ENCODE measurements at regions not wholly inside any gene's neighbourhood (a gene's known extent, or its start where the extent isn't known, plus 50 kb on each side); places are given as distances from the start of the nearest gene placed in this dataset.
"Not testable (repeated sequence)": the region's sequence is repeated elsewhere in the genome, so short reads cannot be mapped to it uniquely, and the experiment has no call there.

GRCh38 chr18:1133541-1133940 is 228.9 kb downstream of the ADCYAP1 start:
- no peak for DNase-seq (ENCODE audit: low read depth)

DNA sequence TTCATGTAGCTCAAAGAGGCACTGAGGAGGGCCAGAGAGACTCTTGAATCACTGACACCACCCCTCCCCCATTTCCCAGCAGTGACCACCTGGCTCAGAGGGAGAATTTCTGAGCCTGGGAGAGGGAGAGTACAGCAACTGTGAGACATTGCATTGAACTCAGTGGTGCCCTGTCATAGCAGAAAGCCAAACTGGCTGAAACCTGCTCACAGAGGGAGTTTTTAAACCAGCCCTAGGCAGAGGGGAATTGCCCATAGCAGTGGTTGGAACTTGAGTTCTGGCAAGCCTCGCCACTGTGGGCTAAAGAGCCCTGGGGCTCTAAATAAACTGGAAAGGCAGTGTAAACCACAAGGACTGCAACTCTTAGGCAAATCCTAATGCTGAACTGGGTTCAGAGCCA is 243.1 kb downstream of the ADCYAP1 start:
- no peak for DNase-seq (ENCODE audit: low read depth)

DNA sequence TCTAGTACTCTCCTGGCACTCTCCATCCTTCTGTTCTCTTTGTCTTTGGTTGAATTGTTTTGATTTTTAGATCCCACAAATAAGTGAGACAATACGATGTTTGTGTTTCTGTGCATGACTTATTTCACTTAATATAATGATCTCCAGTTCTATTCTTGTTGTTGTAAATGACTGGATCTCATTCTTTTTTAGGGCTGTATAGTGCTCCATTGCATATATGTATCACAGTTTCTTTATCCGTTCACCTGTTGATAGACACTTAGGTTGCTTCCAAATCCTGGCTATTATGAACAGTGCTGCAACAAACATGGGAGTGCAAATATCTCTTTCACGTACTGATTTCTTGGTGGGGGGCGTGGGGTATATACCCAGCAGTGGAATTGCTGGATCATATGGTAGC is 245.0 kb downstream of the ADCYAP1 start:
- no peak for DNase-seq (ENCODE audit: low read depth)

DNA sequence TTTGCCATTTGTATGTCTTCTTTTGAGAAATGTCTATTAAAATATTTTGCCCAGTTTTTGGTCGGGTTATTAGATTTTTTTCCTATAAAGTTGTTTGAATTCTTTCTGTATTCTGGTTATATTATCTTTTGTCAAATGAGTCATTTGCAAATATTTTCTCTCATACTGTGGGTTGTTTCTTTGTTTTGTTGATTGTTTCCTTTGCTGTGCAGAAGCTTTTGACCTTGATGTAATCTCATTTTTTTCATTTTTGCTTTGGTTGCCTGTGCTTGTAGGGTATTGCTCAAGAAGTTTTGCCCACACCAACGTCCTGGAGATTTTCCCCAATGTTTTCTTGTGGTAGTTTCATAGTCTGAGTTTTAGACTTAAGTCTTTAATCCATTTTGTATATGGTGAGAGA is 245.7 kb downstream of the ADCYAP1 start:
- no peak for DNase-seq (ENCODE audit: low read depth)

GRCh38 chr18:1152958-1153357 is 248.3 kb downstream of the ADCYAP1 start:
- DNase-seq (ENCODE audit: low read depth), result not testable (repeated sequence)

- DNase-seq (ENCODE audit: low read depth), result no peak
Measured at GRCh38 chr18:1173593-1173992, 268.9 kb downstream of the ADCYAP1 start.

DNA sequence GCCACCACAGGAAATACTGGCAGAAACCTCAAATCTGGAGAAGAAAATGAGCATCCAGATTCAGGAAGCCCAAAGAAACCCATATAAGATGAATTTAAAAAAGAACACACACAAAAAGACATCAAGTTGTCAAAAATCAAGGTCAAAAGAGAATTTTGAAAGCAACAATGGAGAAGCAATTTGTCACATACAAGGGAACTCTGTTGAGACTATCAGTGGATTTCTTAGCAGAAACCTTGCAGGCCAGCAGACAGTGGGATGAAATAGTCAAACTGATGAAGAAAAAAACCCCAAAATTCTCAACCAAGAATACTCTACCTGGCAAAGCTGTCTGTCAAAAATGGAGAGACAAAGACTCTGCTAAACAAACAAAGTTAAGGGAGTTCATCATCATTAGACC is 272.6 kb downstream of the ADCYAP1 start:
- no peak for DNase-seq (ENCODE audit: low read depth)

- DNase-seq (ENCODE audit: low read depth), result no peak
Measured at GRCh38 chr18:1191341-1191740, 286.7 kb downstream of the ADCYAP1 start.

GRCh38 chr18:1213126-1213525 is 308.5 kb downstream of the ADCYAP1 start:
- no peak for DNase-seq (ENCODE audit: low read depth)

DNA sequence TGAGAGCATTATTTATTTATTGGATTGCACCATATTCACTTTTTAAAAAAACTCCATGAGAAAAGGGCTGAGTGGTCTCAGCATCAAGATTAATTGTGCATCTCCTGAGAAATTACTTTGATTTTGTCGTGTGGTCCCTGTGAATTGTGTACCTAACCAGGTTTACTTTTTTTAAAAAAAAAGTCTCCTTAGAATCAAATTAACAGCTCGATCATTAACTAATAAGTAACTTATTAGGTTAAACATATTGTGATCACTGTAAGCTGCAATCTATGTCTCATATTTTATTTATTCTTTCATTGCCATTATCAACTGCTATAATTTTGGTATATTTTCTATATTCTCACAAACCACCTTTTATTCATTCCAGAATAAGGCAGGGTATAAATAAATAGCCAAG is 318.2 kb downstream of the ADCYAP1 start:
- DNase-seq (ENCODE audit: low read depth), result no peak

DNA sequence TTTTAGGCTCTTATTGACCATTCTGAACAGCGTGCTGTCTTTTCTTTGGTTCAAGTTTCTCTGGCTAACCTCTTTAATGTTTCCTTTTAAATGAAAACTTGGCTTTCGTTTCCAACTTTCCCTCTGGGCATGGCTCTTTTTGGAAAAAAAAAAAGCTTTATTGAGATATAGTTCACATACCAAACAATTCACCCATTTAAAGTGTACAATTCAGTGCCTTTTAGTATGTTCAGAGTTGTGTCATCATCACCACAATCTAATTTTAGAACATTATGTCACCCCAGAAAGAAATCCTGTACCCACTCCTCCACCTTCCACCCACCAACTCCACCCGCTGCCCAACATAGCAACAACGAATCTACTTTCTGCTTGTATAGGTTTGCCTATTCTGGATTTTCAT is 322.4 kb downstream of the ADCYAP1 start:
- DNase-seq (ENCODE audit: low read depth), result no peak

GRCh38 chr18:1229634-1230033 is 325.0 kb downstream of the ADCYAP1 start:
- DNase-seq (ENCODE audit: low read depth), result no peak

DNA sequence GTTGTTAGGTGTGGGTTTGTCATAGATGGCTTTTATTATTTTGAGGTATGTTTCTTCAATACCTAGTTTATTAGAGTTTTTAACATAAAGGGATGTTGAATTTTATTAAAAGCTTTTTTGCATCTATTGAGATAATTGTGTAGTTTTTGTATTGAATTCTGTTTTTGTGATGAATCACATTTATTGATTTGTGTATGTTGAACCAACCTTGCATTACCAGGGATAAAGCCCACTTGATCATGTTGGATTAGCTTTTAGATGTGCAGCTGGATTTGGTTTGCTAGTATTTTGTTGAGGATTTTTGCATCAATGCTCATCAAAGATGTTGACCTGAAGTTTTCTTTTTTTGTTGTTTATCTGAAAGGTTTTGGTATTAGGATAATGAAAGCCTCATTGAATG is 328.2 kb downstream of the ADCYAP1 start:
- DNase-seq (ENCODE audit: low read depth), result no peak

DNA sequence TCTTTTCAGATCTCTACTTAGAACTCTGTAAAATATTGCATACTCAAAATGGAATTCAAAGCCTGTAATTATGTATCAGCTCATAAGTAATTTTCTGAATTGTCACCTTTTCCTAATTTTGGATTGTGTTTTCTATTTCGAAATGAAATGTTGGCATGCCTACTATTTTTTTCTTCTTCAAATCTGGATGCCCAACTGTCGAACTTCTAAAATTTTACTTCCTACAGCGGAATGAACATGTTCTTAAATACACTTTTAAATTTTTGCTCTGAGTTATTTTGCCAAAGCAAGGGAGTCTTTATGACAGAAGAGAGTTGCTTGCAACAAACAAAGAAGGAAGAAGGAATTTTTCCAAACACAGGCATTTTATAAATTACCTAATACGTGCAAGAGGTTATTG is 336.0 kb downstream of the ADCYAP1 start:
- no peak for DNase-seq (ENCODE audit: low read depth)

- no peak for DNase-seq (ENCODE audit: low read depth)
Measured at GRCh38 chr18:1244397-1245122, 339.9 kb downstream of the ADCYAP1 start.

- DNase-seq (ENCODE audit: low read depth), result no peak
Measured at GRCh38 chr18:1246827-1247226, 342.2 kb downstream of the ADCYAP1 start.

- no peak for DNase-seq (ENCODE audit: low read depth)
Measured at GRCh38 chr18:1252534-1252933, 347.9 kb downstream of the ADCYAP1 start.

DNA sequence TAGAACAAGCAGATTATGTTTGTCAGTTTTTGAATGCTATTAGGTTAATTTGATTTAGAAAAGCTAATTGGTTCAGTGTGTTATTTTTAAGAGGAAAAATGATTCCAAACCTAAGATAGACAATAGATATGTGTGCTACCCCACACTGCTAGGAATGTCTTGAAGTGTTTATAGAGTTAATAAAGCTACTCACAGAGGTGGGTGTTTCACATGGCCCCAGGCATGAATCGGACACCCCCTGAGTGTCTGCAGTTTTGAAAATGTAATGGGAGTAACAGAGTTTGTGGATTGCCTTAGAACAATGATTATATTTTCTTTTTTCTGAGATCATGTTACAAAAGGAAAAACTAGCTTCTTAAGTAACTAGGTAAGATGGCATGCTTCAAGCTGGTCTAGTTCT is 348.3 kb downstream of the ADCYAP1 start:
- no peak for DNase-seq (ENCODE audit: low read depth)

DNA sequence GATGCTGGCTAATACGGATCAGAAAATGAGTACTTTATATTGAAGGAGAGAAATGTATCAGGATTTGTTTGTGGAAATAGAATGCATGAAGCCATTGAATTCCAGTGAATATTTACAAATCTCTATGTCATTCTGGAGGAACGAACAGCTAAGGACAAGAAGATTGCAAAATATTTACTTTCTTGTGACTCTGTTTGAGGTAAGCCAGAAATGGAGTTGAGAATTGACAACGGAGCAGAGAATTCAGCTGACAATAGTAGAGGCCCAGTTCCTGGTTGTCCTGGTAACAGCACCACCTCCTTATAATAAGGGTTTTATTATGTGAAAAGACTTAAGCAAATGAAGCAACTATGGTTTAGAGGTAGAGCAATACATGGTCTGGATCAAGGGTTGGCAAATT is 349.2 kb downstream of the ADCYAP1 start:
- no peak for DNase-seq (ENCODE audit: low read depth)

DNA sequence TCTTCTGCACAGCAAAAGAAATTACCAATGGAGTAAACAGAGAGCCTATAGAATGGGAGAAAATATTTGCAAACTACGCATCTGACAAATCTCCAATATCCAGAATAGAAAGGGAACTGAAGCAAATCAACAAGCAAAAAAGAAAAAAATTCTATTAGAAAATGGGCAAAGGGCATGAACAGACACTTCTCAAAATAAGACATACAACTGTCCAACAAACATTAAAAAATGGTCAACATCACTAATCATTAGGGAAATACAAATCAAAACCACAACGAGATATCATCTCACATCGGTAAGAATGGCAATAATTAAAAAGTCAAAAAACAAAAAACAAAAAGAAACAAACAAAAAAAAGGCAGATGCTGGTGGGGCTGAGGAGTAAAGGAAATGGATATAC is 356.4 kb downstream of the ADCYAP1 start:
- DNase-seq (ENCODE audit: low read depth), result no peak

DNA sequence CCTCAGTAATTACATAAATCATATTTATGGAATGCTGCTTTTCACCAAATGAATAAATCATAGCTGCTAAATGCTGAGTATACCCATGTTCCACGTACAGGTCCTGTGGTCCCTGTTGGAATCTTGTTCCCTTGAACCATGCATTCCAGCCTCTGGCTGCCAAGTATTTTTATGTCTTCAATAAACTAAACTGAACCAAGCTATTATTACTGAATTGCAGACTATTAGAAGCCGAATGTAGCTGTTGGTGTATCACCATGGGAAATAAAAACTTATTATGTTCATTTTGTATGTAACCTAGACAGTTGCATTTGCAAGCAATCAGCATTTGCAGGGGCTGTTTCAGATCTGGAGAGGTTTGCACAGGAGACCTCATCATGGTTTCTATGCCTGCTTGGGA is 362.4 kb downstream of the ADCYAP1 start:
- DNase-seq (ENCODE audit: low read depth), result no peak

DNA sequence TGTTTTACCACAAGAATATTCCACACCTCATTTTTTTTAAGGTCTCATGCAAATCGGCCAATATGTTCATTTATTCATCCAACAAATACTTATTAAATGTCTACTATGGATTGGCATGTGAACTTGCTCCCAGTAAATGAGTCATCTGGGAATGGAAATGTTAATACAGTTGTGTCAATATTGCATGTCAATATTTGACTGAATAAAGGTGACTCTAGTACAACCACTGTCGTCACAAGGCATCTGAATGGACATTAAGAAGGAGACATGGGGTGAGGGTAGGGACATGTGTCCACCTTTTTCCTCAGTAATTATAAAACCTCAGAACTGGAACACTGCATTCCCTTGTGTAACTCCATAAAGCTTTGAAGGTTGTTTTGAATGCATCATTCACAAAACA is 365.4 kb downstream of the ADCYAP1 start:
- no peak for DNase-seq (ENCODE audit: low read depth)

DNA sequence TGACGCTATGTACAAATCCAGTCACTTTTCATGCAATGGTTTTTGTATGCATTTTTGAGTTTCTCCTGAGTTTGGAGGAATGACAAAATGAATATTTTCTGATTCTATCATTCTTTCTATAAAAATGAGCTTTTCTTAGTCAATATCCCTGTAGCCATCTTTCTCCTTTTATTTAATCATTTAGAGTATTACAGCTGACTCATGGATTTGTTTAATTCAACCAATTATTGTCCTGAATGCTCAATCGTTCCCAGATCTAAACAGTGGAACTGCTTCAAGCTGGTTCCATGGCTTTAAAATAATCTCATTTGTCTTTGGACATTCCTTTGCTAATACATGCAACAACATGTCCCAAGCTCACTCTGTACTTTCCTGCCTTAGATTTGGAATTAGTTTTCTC is 368.8 kb downstream of the ADCYAP1 start:
- DNase-seq (ENCODE audit: low read depth), result no peak

DNA sequence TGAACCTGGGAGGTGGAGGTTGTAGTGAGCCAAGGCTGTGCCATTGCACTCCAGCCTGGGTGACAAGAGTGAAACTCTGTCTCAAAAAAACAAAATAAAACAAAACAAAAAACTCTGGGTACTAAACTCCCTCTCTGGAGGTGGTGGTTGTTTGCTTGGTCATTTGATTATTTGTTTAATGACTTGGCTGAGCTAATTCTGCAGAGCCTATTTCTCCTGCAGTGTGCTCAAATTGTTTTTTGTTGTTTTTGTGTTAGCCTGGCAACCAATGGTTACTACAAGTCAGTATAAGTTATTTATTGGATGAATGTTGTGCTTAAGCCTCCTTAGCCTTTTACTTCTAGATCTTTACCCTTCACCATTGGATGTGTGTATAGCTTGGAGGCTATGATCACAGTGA is 387.5 kb downstream of the ADCYAP1 start:
- DNase-seq (ENCODE audit: low read depth), result no peak

DNA sequence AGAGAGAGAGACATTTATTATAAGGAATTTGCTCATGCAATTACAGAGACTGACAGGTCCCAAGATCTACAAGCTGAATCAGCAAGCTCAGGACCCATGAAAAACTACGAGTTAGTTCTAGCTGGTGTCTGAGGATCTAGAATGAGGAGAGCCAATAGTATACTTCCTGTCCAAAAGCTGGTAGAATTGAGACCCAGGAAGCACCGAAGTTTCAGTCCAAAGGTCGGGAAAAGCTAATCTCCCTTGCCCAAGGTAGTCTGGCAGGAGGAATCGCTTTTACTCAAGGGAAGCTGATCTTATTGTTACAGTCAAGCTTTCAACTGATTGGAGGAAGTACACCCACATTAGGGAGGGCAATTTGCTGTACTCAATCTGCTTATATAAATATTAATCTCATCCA is 389.6 kb downstream of the ADCYAP1 start:
- DNase-seq (ENCODE audit: low read depth), result no peak

Measured in CMK (cell line).